Renal cortical epithelial cell (primary cell): ENCODE measurements at regions not wholly inside any gene's neighbourhood (a gene's known extent, or its start where the extent isn't known, plus 50 kb on each side); places are given as distances from the start of the nearest gene placed in this dataset.
"Not testable (repeated sequence)": the region's sequence is repeated elsewhere in the genome, so short reads cannot be mapped to it uniquely, and the experiment has no call there.

ENCODE experiments used
- DNase-seq: peaks from one replicate; pipeline ENCODE4 v3.0.0-alpha.2; 2011; ENCODE audit warnings: low read depth

- no peak for DNase-seq
These were observed 232.8 kb upstream of the ATP5MC3 start for GRCh38 chr2:175414191-175414881.

GRCh38 chr2:175410941-175411340 is 229.4 kb upstream of the ATP5MC3 start:
- DNase-seq, result not testable (repeated sequence)

- no peak for DNase-seq
These were observed 223.3 kb upstream of the ATP5MC3 start for GRCh38 chr2:175404839-175405238.

GRCh38 chr2:175403599-175404221 is 222.2 kb upstream of the ATP5MC3 start:
- DNase-seq, result no peak

GRCh38 chr2:175402571-175402970 is 221.1 kb upstream of the ATP5MC3 start:
- no peak for DNase-seq

- no peak for DNase-seq
These were observed 220.5 kb upstream of the ATP5MC3 start for GRCh38 chr2:175401956-175402469.

GRCh38 chr2:175400975-175401374 is 219.5 kb upstream of the ATP5MC3 start:
- DNase-seq, result no peak

GRCh38 chr2:175399326-175399725 is 217.8 kb upstream of the ATP5MC3 start:
- no peak for DNase-seq

- no peak for DNase-seq
These were observed 217.3 kb upstream of the ATP5MC3 start for GRCh38 chr2:175398848-175399247.

GRCh38 chr2:175396696-175397095 is 215.2 kb upstream of the ATP5MC3 start:
- no peak for DNase-seq

GRCh38 chr2:175393851-175394250 is 212.3 kb upstream of the ATP5MC3 start:
- DNase-seq, result no peak

- no peak for DNase-seq
These were observed 201.8 kb upstream of the ATP5MC3 start for GRCh38 chr2:175383286-175383685.

GRCh38 chr2:175373729-175374128 is 192.2 kb upstream of the ATP5MC3 start:
- DNase-seq, result no peak

- DNase-seq, result peak; percentile 74
These were observed 191.5 kb upstream of the ATP5MC3 start for GRCh38 chr2:175372704-175373701.

- DNase-seq, result no peak
These were observed 189.9 kb upstream of the ATP5MC3 start for GRCh38 chr2:175371378-175371777.

GRCh38 chr2:175366815-175367214 is 185.3 kb upstream of the ATP5MC3 start:
- DNase-seq, result peak; percentile 39

GRCh38 chr2:175363699-175364098 is 182.2 kb upstream of the ATP5MC3 start:
- DNase-seq, result no peak

GRCh38 chr2:175362331-175362730 is 180.8 kb upstream of the ATP5MC3 start:
- DNase-seq, result no peak

- no peak for DNase-seq
These were observed 178.2 kb upstream of the ATP5MC3 start for GRCh38 chr2:175359710-175360109.

GRCh38 chr2:175356901-175357300 is 175.4 kb upstream of the ATP5MC3 start:
- DNase-seq, result no peak

- DNase-seq, result no peak
These were observed 173.7 kb upstream of the ATP5MC3 start for GRCh38 chr2:175355246-175355645.

GRCh38 chr2:175353275-175353674 is 171.8 kb upstream of the ATP5MC3 start:
- no peak for DNase-seq
